ENCODE measurements at regions not wholly inside any gene's neighbourhood (a gene's known extent, or its start where the extent isn't known, plus 50 kb on each side); places are given as distances from the start of the nearest gene placed in this dataset.

- ATAC-seq, result no peak
- no peaks in the 10 kb centered on the region for H3K9me3 ChIP-seq (ENCODE audit: control insufficient read depth, insufficient read depth, low read length)
- WGBS (ENCODE audit: insufficient coverage), result 22% methylated on average over 3 of the region's 3 CpGs
- H3K4me3 Mint-ChIP-seq, result no peak overlapping the region
- H3K4me1 ChIP-seq (ENCODE audit: control insufficient read depth, insufficient read depth, low read length), result no peaks in the 10 kb centered on the region
- TF ChIP-seq CTCF (IDR thresholded peaks at IDR 0.05), result no peak
- no peaks in the 10 kb centered on the region for H3K36me3 ChIP-seq (ENCODE audit: control insufficient read depth, insufficient read depth, low read length)
- peaks cover 2% of the 10 kb centered on the region for H3K27me3 ChIP-seq (ENCODE audit: control insufficient read depth, insufficient read depth, low read length)
- no peak overlapping the region for H3K4me3 ChIP-seq (ENCODE audit: low read length)
- H3K9me3 Mint-ChIP-seq, result no peaks in the 10 kb centered on the region
- peak in 1 of 2 donors; percentile 54 for DNase-seq
- H3K27ac Mint-ChIP-seq, result no peak overlapping the region
- intact Hi-C loops (cut with micrococcal nuclease), result no loop called here
- H3K4me1 Mint-ChIP-seq, result no peaks in the 10 kb centered on the region
- H3K27me3 Mint-ChIP-seq (ENCODE audit: low read depth in 2 of 2), result peaks cover 40 to 71% of the 10 kb centered on the region in 2 donors
- H3K36me3 Mint-ChIP-seq, result no peaks in the 10 kb centered on the region
- H3K27ac ChIP-seq (ENCODE audit: low read length), result no peak overlapping the region
These were observed 50.5 kb upstream of the ASIP start for GRCh38 chr20:34190679-34191090.
